Progenitor cell of endocrine pancreas (in vitro differentiated cells): ENCODE measurements at regions not wholly inside any gene's neighbourhood (a gene's known extent, or its start where the extent isn't known, plus 50 kb on each side); places are given as distances from the start of the nearest gene placed in this dataset.

ENCODE experiments used
- DNase-seq: peaks from one replicate; pipeline ENCODE4 v3.0.0; 2021; ENCODE audit warnings: low spot score; ENCODE audit not compliant: unreplicated experiment
- H3K27ac Mint-ChIP-seq: 2 replicates; pipeline ENCODE4 v1.8.0; 2021; ENCODE audit warnings: mild to moderate bottlenecking, moderate library complexity, mixed read lengths
- H3K27me3 Mint-ChIP-seq: 2 replicates; pipeline ENCODE4 v1.8.0; 2021; ENCODE audit warnings: mixed read lengths
- H3K36me3 Mint-ChIP-seq: 2 replicates; pipeline ENCODE4 v1.8.0; 2022; ENCODE audit warnings: mixed read lengths; ENCODE audit not compliant: insufficient read depth
- H3K4me1 Mint-ChIP-seq: 2 replicates; pipeline ENCODE4 v1.8.0; 2021; ENCODE audit warnings: low read depth, mixed read lengths
- H3K4me3 Mint-ChIP-seq: 2 replicates; pipeline ENCODE4 v1.8.0; 2021; ENCODE audit warnings: low read depth, mild to moderate bottlenecking, moderate library complexity, mixed read lengths
- H3K9me3 Mint-ChIP-seq: 2 replicates; pipeline ENCODE4 v1.8.0; 2021; ENCODE audit warnings: low read depth, mixed read lengths
- CTCF ChIP-seq: fragments of 200-600 bp; sonication (generic); IDR thresholded peaks from one replicate; pipeline ENCODE4 v1.5.0; 2021; ENCODE audit warnings: antibody characterized with exemption, mild to moderate bottlenecking; ENCODE audit not compliant: unreplicated experiment

- Mint-ChIP-seq H3K9me3 (no peaks in the 10 kb centered on the region), H3K27ac (no peak overlapping the region), H3K27me3 (no peaks in the 10 kb centered on the region), H3K36me3 (no peaks in the 10 kb centered on the region), H3K4me1 (no peaks in the 10 kb centered on the region), H3K4me3 (no peak overlapping the region)
- TF ChIP-seq CTCF, result no peak
- no peak for DNase-seq
Measured at GRCh38 chr6:132060591-132060990, 109.4 kb upstream of the CCN2 start.

GRCh38 chr6:132058975-132059374 lies 107.8 kb upstream of the CCN2 start:
- H3K36me3 Mint-ChIP-seq, result no peaks in the 10 kb centered on the region
- TF ChIP-seq CTCF, result no peak
- H3K9me3 Mint-ChIP-seq, result no peaks in the 10 kb centered on the region
- H3K27me3 Mint-ChIP-seq, result no peaks in the 10 kb centered on the region
- H3K4me1 Mint-ChIP-seq, result no peaks in the 10 kb centered on the region
- no peak overlapping the region for H3K4me3 Mint-ChIP-seq
- DNase-seq, result no peak
- no peak overlapping the region for H3K27ac Mint-ChIP-seq

- H3K4me3 Mint-ChIP-seq, result no peak overlapping the region
- H3K27me3 Mint-ChIP-seq, result no peaks in the 10 kb centered on the region
- TF ChIP-seq CTCF, result no peak
- no peak overlapping the region for H3K27ac Mint-ChIP-seq
- no peaks in the 10 kb centered on the region for H3K4me1 Mint-ChIP-seq
- no peaks in the 10 kb centered on the region for H3K9me3 Mint-ChIP-seq
- no peaks in the 10 kb centered on the region for H3K36me3 Mint-ChIP-seq
- DNase-seq, result no peak
Measured at GRCh38 chr6:132054525-132054924, 103.4 kb upstream of the CCN2 start.

GRCh38 chr6:132053511-132053910 lies 102.3 kb upstream of the CCN2 start:
- TF ChIP-seq CTCF, result no peak
- no peaks in the 10 kb centered on the region for H3K36me3 Mint-ChIP-seq
- no peaks in the 10 kb centered on the region for H3K27me3 Mint-ChIP-seq
- DNase-seq, result no peak
- no peaks in the 10 kb centered on the region for H3K4me1 Mint-ChIP-seq
- peaks cover 3% of the 10 kb centered on the region for H3K9me3 Mint-ChIP-seq
- H3K27ac Mint-ChIP-seq, result no peak overlapping the region
- H3K4me3 Mint-ChIP-seq, result no peak overlapping the region

- H3K9me3 Mint-ChIP-seq, result peaks cover 3% of the 10 kb centered on the region
- no peak overlapping the region for H3K4me3 Mint-ChIP-seq
- no peak overlapping the region for H3K27ac Mint-ChIP-seq
- no peaks in the 10 kb centered on the region for H3K4me1 Mint-ChIP-seq
- H3K36me3 Mint-ChIP-seq, result no peaks in the 10 kb centered on the region
- DNase-seq, result no peak
- H3K27me3 Mint-ChIP-seq, result no peaks in the 10 kb centered on the region
- TF ChIP-seq CTCF, result no peak
Measured at GRCh38 chr6:132052096-132052495, 100.9 kb upstream of the CCN2 start.
